GM19035 (cell line): ENCODE measurements at regions not wholly inside any gene's neighbourhood (a gene's known extent, or its start where the extent isn't known, plus 50 kb on each side); places are given as distances from the start of the nearest gene placed in this dataset.
"Not testable (repeated sequence)": the region's sequence is repeated elsewhere in the genome, so short reads cannot be mapped to it uniquely, and the experiment has no call there.

Experiments used
- ATAC-seq: cut with Tn5 transposase; IDR thresholded peaks from one replicate; pipeline ENCODE4 v1.9.1; 2021; ENCODE audit not compliant: unreplicated experiment

- no peak for ATAC-seq
Measured at GRCh38 chr2:226183033-226183432, 616.6 kb downstream of the IRS1 start.

GRCh38 chr2:226181909-226182308, 617.7 kb downstream of the IRS1 start:
- no peak for ATAC-seq

GRCh38 chr2:226180281-226180884, 619.2 kb downstream of the IRS1 start:
- ATAC-seq, result no peak

GRCh38 chr2:226179010-226179409, 620.6 kb downstream of the IRS1 start:
- no peak for ATAC-seq

GRCh38 chr2:226176283-226176984, 623.2 kb downstream of the IRS1 start:
- ATAC-seq, result no peak

- no peak for ATAC-seq
Measured at GRCh38 chr2:226174390-226174789, 625.2 kb downstream of the IRS1 start.

- ATAC-seq, result no peak
Measured at GRCh38 chr2:226172939-226173338, 626.7 kb downstream of the IRS1 start.

- ATAC-seq, result no peak
Measured at GRCh38 chr2:226172309-226172708, 627.3 kb downstream of the IRS1 start.

- no peak for ATAC-seq
Measured at GRCh38 chr2:226169751-226170581, 629.7 kb downstream of the IRS1 start.

GRCh38 chr2:226168496-226169160, 631.0 kb downstream of the IRS1 start:
- no peak for ATAC-seq

- ATAC-seq, result no peak
Measured at GRCh38 chr2:226164512-226164911, 635.1 kb downstream of the IRS1 start.

GRCh38 chr2:226160617-226161016, 639.0 kb downstream of the IRS1 start:
- ATAC-seq, result not testable (repeated sequence)

- no peak for ATAC-seq
Measured at GRCh38 chr2:226159875-226160479, 639.6 kb downstream of the IRS1 start.

- no peak for ATAC-seq
Measured at GRCh38 chr2:226158940-226159339, 640.7 kb downstream of the IRS1 start.

- ATAC-seq, result no peak
Measured at GRCh38 chr2:226158229-226158628, 641.4 kb downstream of the IRS1 start.

- no peak for ATAC-seq
Measured at GRCh38 chr2:226155093-226155875, 644.3 kb downstream of the IRS1 start.

GRCh38 chr2:226154610-226155009, 645.0 kb downstream of the IRS1 start:
- ATAC-seq, result no peak

- no peak for ATAC-seq
Measured at GRCh38 chr2:226153553-226153952, 646.1 kb downstream of the IRS1 start.

- ATAC-seq, result no peak
Measured at GRCh38 chr2:226151157-226151556, 648.5 kb downstream of the IRS1 start.

- no peak for ATAC-seq
Measured at GRCh38 chr2:226143091-226143490, 656.5 kb downstream of the IRS1 start.
